CD8-positive, alpha-beta memory T cell (primary cell): ENCODE measurements at regions not wholly inside any gene's neighbourhood (a gene's known extent, or its start where the extent isn't known, plus 50 kb on each side); places are given as distances from the start of the nearest gene placed in this dataset.

ENCODE experiments used
- CTCF ChIA-PET: fragments of 350-600 bp; sonication (Branson Sonifier 250); formaldehyde crosslinking; loops from one replicate; lab custom pipeline; 2021; ENCODE audit warnings: antibody characterized with exemption; lab: Charles Lee
- POLR2A ChIA-PET: fragments of 350-600 bp; sonication (Branson Sonifier 250); formaldehyde crosslinking; loops from one replicate; lab custom pipeline; 2021; ENCODE audit warnings: antibody characterized with exemption; lab: Charles Lee
- DNase-seq, 5 donors: peaks; one replicate each; pipeline versions ENCODE4 v3.0.0 to v3.0.0-alpha.2; 2020 to 2022; ENCODE audit warnings: mixed read lengths in 1 of 5
- H3K27ac ChIP-seq: one replicate; pipeline ENCODE4 v1.7.0; 2013; ENCODE audit warnings: low read depth, mild to moderate bottlenecking, low read length, moderate library complexity
- H3K27me3 ChIP-seq: 2 replicates; pipeline ENCODE4 v1.7.0; 2013; ENCODE audit warnings: low read length, mild to moderate bottlenecking; ENCODE audit not compliant: insufficient read depth, poor library complexity, severe bottlenecking
- H3K36me3 ChIP-seq: 2 replicates; pipeline ENCODE4 v1.7.0; 2013; ENCODE audit warnings: mild to moderate bottlenecking, low read length, moderate library complexity; ENCODE audit not compliant: insufficient read depth
- H3K4me1 ChIP-seq: 2 replicates; pipeline ENCODE4 v1.7.0; 2013; ENCODE audit warnings: mild to moderate bottlenecking, low read length, moderate library complexity; ENCODE audit not compliant: insufficient read depth
- H3K4me3 ChIP-seq: 2 replicates; pipeline ENCODE4 v1.7.0; 2013; ENCODE audit warnings: mild to moderate bottlenecking, low read length
- H3K9me3 ChIP-seq: 2 replicates; pipeline ENCODE4 v1.7.0; 2013; ENCODE audit warnings: mild to moderate bottlenecking, low read length
- H3K27ac Mint-ChIP-seq, 8 donors: one replicate each; pipeline ENCODE4 v1.8.0; 2020 to 2021; ENCODE audit warnings: mixed read lengths in 8 of 8, mild to moderate bottlenecking in 6 of 8, inconsistent platforms in 3 of 8, moderate library complexity in 3 of 8
- H3K27me3 Mint-ChIP-seq, 2 donors: one replicate each; pipeline ENCODE4 v1.8.0; 2020 to 2021; ENCODE audit warnings: mixed read lengths in 2 of 2, mild to moderate bottlenecking in 1 of 2, moderate library complexity in 1 of 2
- H3K36me3 Mint-ChIP-seq, 3 donors: one replicate each; pipeline ENCODE4 v1.8.0; 2020 to 2021; ENCODE audit warnings: mixed read lengths in 3 of 3, inconsistent platforms in 1 of 3, mild to moderate bottlenecking in 1 of 3
- H3K4me1 Mint-ChIP-seq, 3 donors: one replicate each; pipeline ENCODE4 v1.8.0; 2020 to 2021; ENCODE audit warnings: mixed read lengths in 3 of 3, inconsistent platforms in 1 of 3, mild to moderate bottlenecking in 1 of 3
- H3K4me3 Mint-ChIP-seq, 7 donors: one replicate each; pipeline ENCODE4 v1.8.0; 2020 to 2021; ENCODE audit warnings: mixed read lengths in 7 of 7, mild to moderate bottlenecking in 6 of 7, moderate library complexity in 4 of 7, inconsistent platforms in 2 of 7
- H3K9me3 Mint-ChIP-seq, 5 donors: one replicate each; pipeline ENCODE4 v1.8.0; 2020 to 2022; ENCODE audit warnings: mixed read lengths in 5 of 5, mild to moderate bottlenecking in 3 of 5, moderate library complexity in 2 of 5, inconsistent platforms in 1 of 5

DNA sequence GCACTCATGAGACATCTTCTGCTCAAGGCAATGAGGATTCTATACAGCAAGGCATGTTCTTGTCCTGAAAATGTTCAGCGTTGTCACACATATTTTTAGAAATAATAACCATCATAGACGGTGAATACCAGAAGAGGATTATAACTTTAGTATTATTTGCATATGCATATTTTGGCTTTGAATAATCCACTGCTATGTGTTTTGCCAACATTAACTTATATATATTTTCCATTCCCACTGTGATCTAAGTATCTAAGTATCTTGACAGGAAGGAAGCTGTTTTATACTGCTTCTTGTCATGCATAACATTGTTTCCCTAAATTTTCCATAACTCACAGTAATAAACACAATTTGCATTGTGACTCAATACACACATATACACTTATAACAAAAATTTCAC lies 509.5 kb downstream of the TBL1XR1 start:
- no peaks in the 10 kb centered on the region for H3K9me3 ChIP-seq
- H3K4me3 ChIP-seq = no peak overlapping the region
- no peaks in the 10 kb centered on the region for H3K36me3 Mint-ChIP-seq
- H3K27me3 ChIP-seq = no peaks in the 10 kb centered on the region
- H3K27ac Mint-ChIP-seq = no peak overlapping the region
- ChIA-PET POLR2A (no interaction called here), CTCF (no interaction called here)
- H3K4me1 ChIP-seq = no peaks in the 10 kb centered on the region
- H3K9me3 Mint-ChIP-seq = peaks cover 6 to 14% (median 10%) of the 10 kb centered on the region in 5 donors
- no peak overlapping the region for H3K4me3 Mint-ChIP-seq
- DNase-seq = no peak
- H3K27ac ChIP-seq = no peak overlapping the region
- H3K4me1 Mint-ChIP-seq = no peaks in the 10 kb centered on the region
- no peaks in the 10 kb centered on the region for H3K36me3 ChIP-seq
- H3K27me3 Mint-ChIP-seq = peaks cover 0 to 3% of the 10 kb centered on the region in 2 donors

DNA sequence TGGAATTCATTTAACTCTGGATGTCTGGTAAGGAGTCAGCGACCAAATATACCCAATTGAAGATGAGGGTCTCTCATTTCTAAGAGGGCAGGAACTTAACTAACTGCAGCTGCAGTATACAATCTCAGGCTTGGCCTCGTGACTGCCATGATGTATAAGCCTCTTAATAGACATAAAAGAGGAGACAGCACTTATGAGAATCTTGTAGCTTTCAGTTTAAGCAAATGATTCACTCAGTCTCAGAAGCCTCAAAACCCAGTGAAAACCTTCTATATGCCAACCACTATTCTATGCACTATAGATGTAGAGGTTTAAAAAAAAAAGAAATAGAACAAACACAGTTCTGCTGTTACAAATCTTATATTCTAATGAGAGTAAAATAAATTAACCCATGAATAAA lies 513.9 kb downstream of the TBL1XR1 start:
- ChIA-PET POLR2A (no interaction called here), CTCF (no interaction called here)
- no peak overlapping the region for H3K27ac Mint-ChIP-seq
- DNase-seq = no peak
- Histone ChIP-seq H3K4me1 (no peaks in the 10 kb centered on the region), H3K27ac (no peak overlapping the region), H3K27me3 (no peaks in the 10 kb centered on the region), H3K9me3 (no peaks in the 10 kb centered on the region), H3K36me3 (no peaks in the 10 kb centered on the region), H3K4me3 (no peak overlapping the region)
- no peaks in the 10 kb centered on the region for H3K36me3 Mint-ChIP-seq
- H3K4me1 Mint-ChIP-seq = no peaks in the 10 kb centered on the region
- no peaks in the 10 kb centered on the region for H3K27me3 Mint-ChIP-seq
- H3K9me3 Mint-ChIP-seq = peaks cover 11 to 25% (median 16%) of the 10 kb centered on the region in 5 donors
- H3K4me3 Mint-ChIP-seq = no peak overlapping the region

DNA sequence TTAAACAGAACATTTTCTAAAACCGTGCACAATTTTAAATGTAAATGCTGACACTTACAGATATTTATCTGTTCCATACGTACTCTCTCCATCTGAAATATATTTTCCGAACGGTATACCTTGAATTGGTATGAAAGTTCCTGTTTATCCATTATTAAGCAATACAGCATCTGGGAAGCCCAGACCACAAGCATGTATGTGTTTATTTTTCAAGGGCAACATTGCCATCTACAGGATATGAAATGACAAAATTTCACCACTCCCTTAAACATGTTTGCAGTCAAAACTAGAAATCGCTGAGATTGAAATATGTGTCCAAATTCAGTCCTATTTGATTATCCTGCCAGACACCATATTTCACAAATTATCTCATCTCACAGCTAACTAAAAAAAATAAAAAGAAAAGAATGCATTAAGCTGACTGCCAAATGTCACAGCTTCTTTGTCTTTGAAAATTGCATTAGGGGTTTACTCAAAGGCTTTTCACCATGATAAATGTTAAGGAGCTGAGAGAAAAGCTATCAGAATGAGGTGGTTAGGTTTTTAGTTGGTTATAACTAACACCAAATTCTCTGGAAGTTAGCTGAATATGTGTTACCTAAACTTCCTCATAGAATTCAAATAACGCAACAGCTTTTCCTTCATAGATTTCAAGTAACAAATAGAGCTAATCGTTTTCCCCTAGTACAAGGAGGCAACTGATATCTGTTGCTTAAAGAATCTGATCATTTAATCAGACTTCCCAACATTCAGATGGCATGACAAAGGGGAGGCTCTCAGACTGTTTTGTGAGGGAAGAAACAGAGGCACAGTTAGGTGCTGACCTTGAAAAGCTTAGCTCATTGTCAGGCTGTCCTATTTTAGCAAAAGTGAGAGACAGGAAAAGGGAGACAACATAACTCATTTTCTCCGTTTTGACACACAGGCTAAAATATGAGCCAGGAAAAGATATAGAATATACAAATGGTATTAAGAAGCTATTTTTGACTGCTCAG lies 533.1 kb downstream of the TBL1XR1 start:
- no peaks in the 10 kb centered on the region for H3K27me3 Mint-ChIP-seq
- H3K9me3 Mint-ChIP-seq = peaks cover 0 to 10% (median 4%) of the 10 kb centered on the region in 5 donors
- Histone ChIP-seq H3K4me3 (no peak overlapping the region), H3K36me3 (no peaks in the 10 kb centered on the region), H3K4me1 (no peaks in the 10 kb centered on the region), H3K9me3 (no peaks in the 10 kb centered on the region), H3K27ac (no peak overlapping the region), H3K27me3 (no peaks in the 10 kb centered on the region)
- no peak overlapping the region for H3K4me3 Mint-ChIP-seq
- H3K4me1 Mint-ChIP-seq = no peaks in the 10 kb centered on the region
- DNase-seq = no peak
- H3K36me3 Mint-ChIP-seq = no peaks in the 10 kb centered on the region
- CTCF ChIA-PET = interaction anchor here (1.8 kb wide), 1 partner anchor 15 kb away, joined by 4 read pairs; no protein-coding TSS in a partner anchor
- H3K27ac Mint-ChIP-seq = no peak overlapping the region
- POLR2A ChIA-PET = no interaction called here

DNA sequence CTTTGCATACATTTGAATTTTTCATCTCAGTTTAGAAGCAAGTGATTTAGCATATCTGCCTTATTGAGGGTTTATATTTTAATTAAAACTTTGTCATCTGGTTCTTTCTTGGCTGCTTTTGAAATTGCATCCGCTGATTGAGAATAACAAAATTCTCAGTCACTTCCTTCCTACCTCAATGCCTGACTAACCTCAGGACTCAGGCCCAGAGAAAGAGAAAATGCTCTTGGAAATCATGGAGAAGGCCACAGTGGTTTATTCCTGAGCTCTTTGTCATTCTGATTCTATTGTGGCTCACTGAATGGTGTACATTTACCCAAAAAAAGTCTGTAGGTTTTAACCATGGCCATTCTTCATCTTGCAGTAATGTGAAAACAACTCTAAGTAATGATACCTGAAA lies 533.9 kb downstream of the TBL1XR1 start:
- H3K27ac ChIP-seq = no peak overlapping the region
- no peaks in the 10 kb centered on the region for H3K4me1 ChIP-seq
- H3K27ac Mint-ChIP-seq = no peak overlapping the region
- no peaks in the 10 kb centered on the region for H3K9me3 ChIP-seq
- H3K36me3 ChIP-seq = no peaks in the 10 kb centered on the region
- DNase-seq = no peak
- H3K4me3 ChIP-seq = no peak overlapping the region
- no peaks in the 10 kb centered on the region for H3K36me3 Mint-ChIP-seq
- no peak overlapping the region for H3K4me3 Mint-ChIP-seq
- H3K9me3 Mint-ChIP-seq = peaks cover 0 to 6% (median 0%) of the 10 kb centered on the region in 5 donors
- H3K4me1 Mint-ChIP-seq = no peaks in the 10 kb centered on the region
- ChIA-PET POLR2A (no interaction called here), CTCF (interaction anchor here (1.8 kb wide), 1 partner anchor 16 kb away, joined by 4 read pairs; no protein-coding TSS in a partner anchor)
- no peaks in the 10 kb centered on the region for H3K27me3 ChIP-seq
- no peaks in the 10 kb centered on the region for H3K27me3 Mint-ChIP-seq

DNA sequence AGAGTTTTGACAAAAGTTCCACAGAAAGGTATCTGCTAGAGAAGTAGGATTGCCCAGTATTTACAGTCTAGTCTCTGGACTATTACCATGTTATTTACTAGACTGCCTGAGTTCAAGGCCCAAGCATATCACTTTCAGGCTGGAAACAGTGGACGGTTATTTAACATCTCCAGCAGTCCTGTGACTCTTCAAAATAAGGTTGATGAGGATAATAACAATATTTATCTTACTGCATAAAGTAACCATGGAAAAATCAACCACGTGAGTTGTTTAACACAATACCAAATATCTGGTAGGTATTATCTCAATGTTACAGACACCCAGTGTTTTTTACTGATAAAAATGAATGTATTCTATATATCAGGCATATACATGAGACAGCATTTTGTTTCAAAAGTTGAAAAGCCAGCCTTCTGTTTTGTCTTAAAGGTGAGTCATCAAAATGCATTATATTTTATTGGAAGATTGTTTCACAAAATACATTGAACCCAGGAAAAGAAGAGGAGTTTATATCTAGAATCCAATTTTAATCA lies 535.8 kb downstream of the TBL1XR1 start:
- CTCF ChIA-PET = no interaction called here
- Mint-ChIP-seq H3K27ac (no peak overlapping the region), H3K4me1 (no peaks in the 10 kb centered on the region), H3K36me3 (no peaks in the 10 kb centered on the region), H3K9me3 (no peaks in the 10 kb centered on the region), H3K27me3 (no peaks in the 10 kb centered on the region), H3K4me3 (no peak overlapping the region)
- Histone ChIP-seq H3K4me1 (no peaks in the 10 kb centered on the region), H3K27ac (peak overlapping the region; percentile 25), H3K4me3 (no peak overlapping the region), H3K27me3 (no peaks in the 10 kb centered on the region), H3K36me3 (no peaks in the 10 kb centered on the region), H3K9me3 (no peaks in the 10 kb centered on the region)
- POLR2A ChIA-PET = no interaction called here
- DNase-seq = no peak

DNA sequence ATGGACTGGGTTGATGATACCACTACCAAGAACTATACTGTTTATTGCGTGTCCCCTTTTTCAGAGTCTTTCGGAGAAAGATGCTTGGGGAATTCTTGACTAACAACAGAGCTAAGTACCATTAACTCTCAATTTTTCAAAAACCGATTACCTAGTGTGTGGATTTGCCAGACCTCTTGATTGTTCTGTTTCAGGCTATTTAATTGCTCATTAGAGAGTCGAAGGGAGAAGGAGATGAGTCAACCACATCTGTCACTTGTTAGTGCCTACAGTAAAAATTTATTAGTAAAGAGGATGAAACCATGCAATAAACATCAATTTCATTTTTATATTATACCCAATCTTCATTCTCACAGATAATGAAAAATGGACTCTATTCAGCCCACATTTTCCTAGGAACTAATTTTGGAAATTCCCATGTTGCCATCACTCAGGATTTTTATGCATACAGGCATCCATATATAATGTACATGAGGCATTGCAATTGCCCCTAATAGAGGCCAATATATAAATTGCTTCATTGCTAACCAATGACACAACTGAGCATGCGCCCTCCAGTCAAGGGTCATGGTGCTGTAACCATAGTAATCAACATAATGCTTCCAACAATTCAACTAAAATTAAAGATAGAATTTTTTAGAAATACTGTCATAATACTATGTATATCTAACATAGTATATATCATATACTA lies 541.7 kb downstream of the TBL1XR1 start:
- H3K4me1 Mint-ChIP-seq = no peaks in the 10 kb centered on the region
- H3K9me3 ChIP-seq = no peaks in the 10 kb centered on the region
- H3K36me3 Mint-ChIP-seq = no peaks in the 10 kb centered on the region
- no peak overlapping the region for H3K4me3 Mint-ChIP-seq
- H3K27ac ChIP-seq = no peak overlapping the region
- no peaks in the 10 kb centered on the region for H3K27me3 ChIP-seq
- H3K4me1 ChIP-seq = no peaks in the 10 kb centered on the region
- POLR2A ChIA-PET = no interaction called here
- CTCF ChIA-PET = no interaction called here
- no peak overlapping the region for H3K27ac Mint-ChIP-seq
- H3K9me3 Mint-ChIP-seq = peaks cover 0 to 4% (median 0%) of the 10 kb centered on the region in 5 donors
- no peaks in the 10 kb centered on the region for H3K36me3 ChIP-seq
- H3K27me3 Mint-ChIP-seq = no peaks in the 10 kb centered on the region
- no peak overlapping the region for H3K4me3 ChIP-seq
- no peak for DNase-seq

DNA sequence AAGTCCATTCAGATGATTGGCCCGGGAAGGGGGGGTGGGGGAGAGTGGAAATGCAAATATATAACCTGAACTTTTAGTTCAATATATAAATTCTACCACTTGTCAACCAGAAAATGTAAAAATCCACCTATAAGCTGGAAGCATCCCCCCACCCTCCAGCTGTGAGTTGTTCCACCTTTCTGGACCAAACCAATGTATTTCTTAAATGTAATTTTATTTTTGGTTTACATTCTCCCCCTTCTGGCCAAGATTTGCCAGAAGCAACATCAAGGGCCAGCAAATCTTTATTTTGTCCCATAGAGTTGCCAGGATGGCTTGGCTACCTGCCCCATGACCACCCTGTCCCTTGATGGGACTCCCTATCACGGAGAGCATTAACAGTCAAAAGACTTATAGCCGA lies 545.7 kb downstream of the TBL1XR1 start:
- H3K4me1 ChIP-seq = no peaks in the 10 kb centered on the region
- no peaks in the 10 kb centered on the region for H3K36me3 ChIP-seq
- Mint-ChIP-seq H3K9me3 (peaks cover 0 to 4% (median 0%) of the 10 kb centered on the region in 5 donors), H3K27ac (no peak overlapping the region), H3K27me3 (no peaks in the 10 kb centered on the region), H3K4me1 (no peaks in the 10 kb centered on the region), H3K36me3 (no peaks in the 10 kb centered on the region), H3K4me3 (no peak overlapping the region)
- H3K27ac ChIP-seq = no peak overlapping the region
- ChIA-PET POLR2A (no interaction called here), CTCF (no interaction called here)
- DNase-seq = no peak
- H3K27me3 ChIP-seq = no peaks in the 10 kb centered on the region
- H3K4me3 ChIP-seq = no peak overlapping the region
- H3K9me3 ChIP-seq = no peaks in the 10 kb centered on the region

DNA sequence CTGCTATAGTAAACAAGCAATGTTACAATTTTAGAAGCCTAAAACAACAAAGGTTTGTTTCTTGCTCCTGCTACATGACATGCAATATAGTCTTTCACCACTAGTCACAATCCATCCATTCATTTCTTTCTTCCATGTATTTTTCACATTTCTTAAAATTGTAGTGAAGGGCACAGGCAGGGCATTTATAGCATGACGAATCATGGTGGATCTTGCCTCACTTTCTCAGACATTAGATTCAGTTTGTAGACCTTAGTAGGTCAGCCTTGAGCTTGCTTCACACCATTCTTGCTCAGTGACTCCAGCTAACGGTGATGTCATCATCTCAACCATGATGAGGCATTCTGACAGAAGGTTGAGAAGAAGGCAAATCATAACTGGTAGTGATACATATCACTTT lies 546.8 kb downstream of the TBL1XR1 start:
- Mint-ChIP-seq H3K4me3 (no peak overlapping the region), H3K9me3 (no peaks in the 10 kb centered on the region), H3K4me1 (no peaks in the 10 kb centered on the region), H3K36me3 (no peaks in the 10 kb centered on the region), H3K27me3 (no peaks in the 10 kb centered on the region), H3K27ac (no peak overlapping the region)
- H3K9me3 ChIP-seq = no peaks in the 10 kb centered on the region
- ChIA-PET CTCF (no interaction called here), POLR2A (no interaction called here)
- DNase-seq = no peak
- H3K27ac ChIP-seq = no peak overlapping the region
- no peaks in the 10 kb centered on the region for H3K27me3 ChIP-seq
- no peak overlapping the region for H3K4me3 ChIP-seq
- no peaks in the 10 kb centered on the region for H3K4me1 ChIP-seq
- H3K36me3 ChIP-seq = no peaks in the 10 kb centered on the region
